ENCODE measurements at regions not wholly inside any gene's neighbourhood (a gene's known extent, or its start where the extent isn't known, plus 50 kb on each side); places are given as distances from the start of the nearest gene placed in this dataset.

GRCh38 chr3:61343543-61343942 lies 92.3 kb upstream of the FHIT start:
- H3K4me3 ChIP-seq (ENCODE audit: low read depth, low read length): no peak overlapping the region
- CTCF ChIA-PET: no interaction called here
- POLR2A ChIA-PET: no interaction called here
- no peaks in the 10 kb centered on the region for H3K4me1 ChIP-seq (ENCODE audit: control insufficient read depth, insufficient read depth, low read length)
- H3K27ac ChIP-seq (ENCODE audit: extremely low read depth, low read depth, low read length): no peak overlapping the region
- no peaks in the 10 kb centered on the region for H3K9me3 ChIP-seq (ENCODE audit: control insufficient read depth, insufficient read depth, low read depth, low read length)
- H3K36me3 ChIP-seq (ENCODE audit: control insufficient read depth in 2 of 2, insufficient read depth in 1 of 2, low read length in 2 of 2): no peaks in the 10 kb centered on the region
- TF ChIP-seq ZNF677 (tag by site-specific recombination; IDR thresholded peaks at IDR 0.05) (no peak), ZFHX2 (tag by site-specific recombination; conservative IDR thresholded peaks at IDR 0.05) (no peak), ZNF580 (tag by site-specific recombination; IDR thresholded peaks at IDR 0.05) (no peak), ZNF585B (tag by site-specific recombination; IDR thresholded peaks at IDR 0.05) (no peak), ZNF404 (tag by site-specific recombination; IDR thresholded peaks at IDR 0.05) (no peak), ZNF76 (tag by site-specific recombination; IDR thresholded peaks at IDR 0.05; ENCODE audit: borderline replicate concordance, low read depth) (no peak), SCRT2 (tag by site-specific recombination; IDR thresholded peaks at IDR 0.05) (no peak), ZNF24 (tag by site-specific recombination; IDR thresholded peaks at IDR 0.05) (no peak)
- TF ChIP-seq, protein P1, sequence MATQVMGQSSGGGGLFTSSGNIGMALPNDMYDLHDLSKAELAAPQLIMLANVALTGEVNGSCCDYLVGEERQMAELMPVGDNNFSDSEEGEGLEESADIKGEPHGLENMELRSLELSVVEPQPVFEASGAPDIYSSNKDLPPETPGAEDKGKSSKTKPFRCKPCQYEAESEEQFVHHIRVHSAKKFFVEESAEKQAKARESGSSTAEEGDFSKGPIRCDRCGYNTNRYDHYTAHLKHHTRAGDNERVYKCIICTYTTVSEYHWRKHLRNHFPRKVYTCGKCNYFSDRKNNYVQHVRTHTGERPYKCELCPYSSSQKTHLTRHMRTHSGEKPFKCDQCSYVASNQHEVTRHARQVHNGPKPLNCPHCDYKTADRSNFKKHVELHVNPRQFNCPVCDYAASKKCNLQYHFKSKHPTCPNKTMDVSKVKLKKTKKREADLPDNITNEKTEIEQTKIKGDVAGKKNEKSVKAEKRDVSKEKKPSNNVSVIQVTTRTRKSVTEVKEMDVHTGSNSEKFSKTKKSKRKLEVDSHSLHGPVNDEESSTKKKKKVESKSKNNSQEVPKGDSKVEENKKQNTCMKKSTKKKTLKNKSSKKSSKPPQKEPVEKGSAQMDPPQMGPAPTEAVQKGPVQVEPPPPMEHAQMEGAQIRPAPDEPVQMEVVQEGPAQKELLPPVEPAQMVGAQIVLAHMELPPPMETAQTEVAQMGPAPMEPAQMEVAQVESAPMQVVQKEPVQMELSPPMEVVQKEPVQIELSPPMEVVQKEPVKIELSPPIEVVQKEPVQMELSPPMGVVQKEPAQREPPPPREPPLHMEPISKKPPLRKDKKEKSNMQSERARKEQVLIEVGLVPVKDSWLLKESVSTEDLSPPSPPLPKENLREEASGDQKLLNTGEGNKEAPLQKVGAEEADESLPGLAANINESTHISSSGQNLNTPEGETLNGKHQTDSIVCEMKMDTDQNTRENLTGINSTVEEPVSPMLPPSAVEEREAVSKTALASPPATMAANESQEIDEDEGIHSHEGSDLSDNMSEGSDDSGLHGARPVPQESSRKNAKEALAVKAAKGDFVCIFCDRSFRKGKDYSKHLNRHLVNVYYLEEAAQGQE (tag by site-specific recombination; IDR thresholded peaks at IDR 0.05): no peak
- TF ChIP-seq, protein P2, sequence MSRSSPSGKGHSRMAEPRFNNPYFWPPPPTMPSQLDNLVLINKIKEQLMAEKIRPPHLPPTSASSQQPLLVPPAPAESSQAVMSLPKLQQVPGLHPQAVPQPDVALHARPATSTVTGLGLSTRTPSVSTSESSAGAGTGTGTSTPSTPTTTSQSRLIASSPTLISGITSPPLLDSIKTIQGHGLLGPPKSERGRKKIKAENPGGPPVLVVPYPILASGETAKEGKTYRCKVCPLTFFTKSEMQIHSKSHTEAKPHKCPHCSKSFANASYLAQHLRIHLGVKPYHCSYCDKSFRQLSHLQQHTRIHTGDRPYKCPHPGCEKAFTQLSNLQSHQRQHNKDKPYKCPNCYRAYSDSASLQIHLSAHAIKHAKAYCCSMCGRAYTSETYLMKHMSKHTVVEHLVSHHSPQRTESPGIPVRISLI (tag by site-specific recombination; IDR thresholded peaks at IDR 0.05): no peak

DNA sequence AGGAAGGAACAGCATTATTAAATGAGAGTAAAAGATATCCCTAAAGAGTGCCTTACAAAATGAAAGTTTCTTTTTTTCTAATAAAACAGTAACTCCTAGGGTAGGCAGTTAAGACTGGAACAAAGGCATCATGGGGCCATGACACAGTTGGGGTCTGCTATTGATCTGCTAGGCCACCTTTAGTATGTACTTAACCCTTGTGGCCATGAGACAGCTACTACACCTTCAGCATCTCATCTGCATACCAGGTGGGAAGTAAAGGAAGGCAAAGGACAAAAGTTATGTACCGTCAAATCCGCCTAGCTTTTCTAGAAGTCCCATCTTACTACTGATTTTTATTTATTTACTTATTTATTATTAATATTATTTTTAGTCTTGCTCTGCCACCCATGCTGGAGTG lies 93.8 kb upstream of the FHIT start:
- TF ChIP-seq ZNF211 (tag by site-specific recombination; IDR thresholded peaks at IDR 0.05; ENCODE audit: low read depth) (no peak), INSM2 (tag by site-specific recombination; IDR thresholded peaks at IDR 0.05) (no peak), ZNF248 (tag by site-specific recombination; IDR thresholded peaks at IDR 0.05) (no peak), ZNF571 (tag by site-specific recombination; IDR thresholded peaks at IDR 0.05) (no peak), PRDM10 (tag by site-specific recombination; IDR thresholded peaks at IDR 0.05) (no peak), SP3 (tag by site-specific recombination; IDR thresholded peaks at IDR 0.05) (no peak)
- H3K9me3 ChIP-seq (ENCODE audit: control insufficient read depth, insufficient read depth, low read depth, low read length): no peaks in the 10 kb centered on the region
- no peak overlapping the region for H3K27ac ChIP-seq (ENCODE audit: extremely low read depth, low read depth, low read length)
- ChIA-PET POLR2A (no interaction called here), CTCF (no interaction called here)
- H3K4me3 ChIP-seq (ENCODE audit: low read depth, low read length): no peak overlapping the region
- no peaks in the 10 kb centered on the region for H3K4me1 ChIP-seq (ENCODE audit: control insufficient read depth, insufficient read depth, low read length)
- no peaks in the 10 kb centered on the region for H3K36me3 ChIP-seq (ENCODE audit: control insufficient read depth in 2 of 2, insufficient read depth in 1 of 2, low read length in 2 of 2)

Data from HEK293 (cell line).